ENCODE measurements at regions not wholly inside any gene's neighbourhood (a gene's known extent, or its start where the extent isn't known, plus 50 kb on each side); places are given as distances from the start of the nearest gene placed in this dataset.

GRCh38 chr3:31232055-31233025 lies 300.4 kb upstream of the STT3B start:
- no peak for DNase-seq

GRCh38 chr3:31234145-31234544 lies 298.6 kb upstream of the STT3B start:
- DNase-seq, result no peak

- DNase-seq, result no peak
Measured at GRCh38 chr3:31235062-31235700, 297.5 kb upstream of the STT3B start.

GRCh38 chr3:31237887-31238286 lies 294.8 kb upstream of the STT3B start:
- no peak for DNase-seq

- no peak for DNase-seq
Measured at GRCh38 chr3:31240013-31240412, 292.7 kb upstream of the STT3B start.

- DNase-seq, result no peak
Measured at GRCh38 chr3:31240466-31240865, 292.3 kb upstream of the STT3B start.

- no peak for DNase-seq
Measured at GRCh38 chr3:31240874-31241273, 291.9 kb upstream of the STT3B start.

- DNase-seq, result no peak
Measured at GRCh38 chr3:31241533-31241932, 291.2 kb upstream of the STT3B start.

- no peak for DNase-seq
Measured at GRCh38 chr3:31242026-31242960, 290.4 kb upstream of the STT3B start.

GRCh38 chr3:31244929-31245817 lies 287.6 kb upstream of the STT3B start:
- DNase-seq, result no peak

- DNase-seq, result no peak
Measured at GRCh38 chr3:31246293-31247062, 286.2 kb upstream of the STT3B start.

GRCh38 chr3:31247063-31247447 lies 285.7 kb upstream of the STT3B start:
- no peak for DNase-seq

GRCh38 chr3:31247850-31248562 lies 284.7 kb upstream of the STT3B start:
- no peak for DNase-seq

GRCh38 chr3:31248563-31248992 lies 284.1 kb upstream of the STT3B start:
- DNase-seq, result no peak

GRCh38 chr3:31249545-31249944 lies 283.2 kb upstream of the STT3B start:
- DNase-seq, result no peak

GRCh38 chr3:31250116-31250777 lies 282.5 kb upstream of the STT3B start:
- DNase-seq, result no peak

GRCh38 chr3:31251083-31251482 lies 281.6 kb upstream of the STT3B start:
- no peak for DNase-seq

GRCh38 chr3:31252216-31253185 lies 280.2 kb upstream of the STT3B start:
- DNase-seq, result no peak

GRCh38 chr3:31253782-31254181 lies 278.9 kb upstream of the STT3B start:
- DNase-seq, result no peak

Data from stimulated activated CD4-positive, alpha-beta T cell treated with anti-CD3 and anti-CD28 coated beads, Interleukin-4, amount 100 ng/mL, for 4 hours (primary cell).